GM18519 (cell line): ENCODE measurements at regions not wholly inside any gene's neighbourhood (a gene's known extent, or its start where the extent isn't known, plus 50 kb on each side); places are given as distances from the start of the nearest gene placed in this dataset.

ENCODE experiments used
- ATAC-seq: cut with Tn5 transposase; IDR thresholded peaks from one replicate; pipeline ENCODE4 v1.9.1; 2021; ENCODE audit warnings: mild to moderate bottlenecking, moderate library complexity; ENCODE audit not compliant: unreplicated experiment, low FRiP score

- no peak for ATAC-seq
Observed at GRCh38 chr2:183605440-183605839, 481.2 kb downstream of the NUP35 start.

- no peak for ATAC-seq
Observed at GRCh38 chr2:183606022-183606717, 481.9 kb downstream of the NUP35 start.

DNA sequence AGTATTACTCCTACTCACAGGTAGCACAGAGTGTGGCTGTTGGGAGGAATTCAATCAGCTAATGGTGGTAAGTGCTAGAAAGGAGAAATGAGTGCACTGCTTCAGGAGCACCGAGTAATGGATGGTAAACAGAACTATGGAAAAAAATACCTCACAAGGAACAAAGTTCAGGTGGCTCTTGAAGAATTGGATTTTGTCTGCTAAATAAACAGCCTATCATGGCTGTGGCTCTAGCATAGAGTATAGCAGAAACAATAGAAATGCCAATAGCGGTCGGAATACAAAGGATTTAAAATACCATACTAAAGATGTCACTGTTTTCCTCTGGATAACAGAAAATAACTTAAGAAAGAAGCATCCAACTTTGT is 482.5 kb downstream of the NUP35 start:
- ATAC-seq: no peak

DNA sequence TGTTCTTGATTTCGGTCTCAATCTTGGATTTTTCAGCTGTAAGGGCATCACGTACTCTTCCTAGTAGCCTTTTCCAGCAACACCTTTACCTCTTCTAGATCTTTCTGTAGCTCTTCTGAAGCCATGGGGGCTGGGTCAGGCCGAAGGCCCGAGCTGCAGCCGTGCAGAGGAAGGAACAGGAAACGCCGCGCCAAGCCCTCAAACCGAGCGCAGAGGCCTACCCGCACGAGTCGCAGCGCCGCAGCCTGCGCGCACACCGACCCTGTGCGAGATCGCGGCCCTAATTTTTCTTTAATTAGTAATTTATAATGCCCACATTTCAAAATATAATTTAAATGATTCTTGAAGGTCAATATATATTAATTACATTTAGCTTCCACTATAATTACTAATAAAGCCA is 483.8 kb downstream of the NUP35 start:
- ATAC-seq: no peak

- no peak for ATAC-seq
Observed at GRCh38 chr2:183608747-183609146, 484.5 kb downstream of the NUP35 start.

- ATAC-seq: no peak
Observed at GRCh38 chr2:183610724-183611123, 486.5 kb downstream of the NUP35 start.

GRCh38 chr2:183614799-183615435 is 490.7 kb downstream of the NUP35 start:
- ATAC-seq: no peak

- ATAC-seq: no peak
Observed at GRCh38 chr2:183623227-183623626, 499.0 kb downstream of the NUP35 start.

- ATAC-seq: no peak
Observed at GRCh38 chr2:183630964-183631363, 506.7 kb downstream of the NUP35 start.

- no peak for ATAC-seq
Observed at GRCh38 chr2:183656121-183656520, 531.9 kb downstream of the NUP35 start.

DNA sequence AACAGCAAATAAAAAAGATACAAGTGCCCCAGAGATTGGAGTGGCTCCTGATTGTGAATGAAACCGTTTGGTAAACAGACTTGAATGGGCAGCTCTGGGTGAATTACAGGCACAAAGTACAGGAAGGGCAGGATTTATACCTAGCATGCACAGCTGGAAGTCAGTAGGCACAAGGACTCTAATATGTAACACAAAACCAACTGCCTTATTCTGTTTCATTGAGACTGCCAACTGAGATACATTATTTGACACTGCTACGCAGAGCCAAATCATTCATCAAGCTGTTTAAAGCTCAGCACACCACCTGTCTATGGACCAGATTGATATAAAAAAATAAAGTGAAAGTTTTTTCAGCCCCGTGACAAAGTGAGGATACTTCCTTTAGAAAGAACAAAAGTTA is 541.2 kb downstream of the NUP35 start:
- no peak for ATAC-seq

DNA sequence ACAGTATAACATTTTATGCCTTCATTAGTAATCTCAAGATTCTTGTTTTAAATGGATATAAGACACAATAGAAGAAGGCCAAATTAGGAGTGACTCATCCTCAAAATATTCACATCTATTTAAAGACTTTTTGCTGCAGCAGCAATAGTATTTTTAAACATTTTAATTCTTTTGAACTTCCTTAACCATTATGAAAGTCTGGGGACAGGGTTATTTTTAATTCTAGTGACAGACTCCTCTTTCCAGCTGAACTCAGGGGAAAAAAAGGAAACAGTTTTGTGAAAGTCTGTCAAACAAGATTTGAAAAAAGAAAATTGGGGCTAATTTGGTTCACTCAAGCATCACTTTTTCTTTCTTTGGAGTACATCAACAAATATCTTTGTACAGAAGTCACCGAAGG is 541.8 kb downstream of the NUP35 start:
- no peak for ATAC-seq

DNA sequence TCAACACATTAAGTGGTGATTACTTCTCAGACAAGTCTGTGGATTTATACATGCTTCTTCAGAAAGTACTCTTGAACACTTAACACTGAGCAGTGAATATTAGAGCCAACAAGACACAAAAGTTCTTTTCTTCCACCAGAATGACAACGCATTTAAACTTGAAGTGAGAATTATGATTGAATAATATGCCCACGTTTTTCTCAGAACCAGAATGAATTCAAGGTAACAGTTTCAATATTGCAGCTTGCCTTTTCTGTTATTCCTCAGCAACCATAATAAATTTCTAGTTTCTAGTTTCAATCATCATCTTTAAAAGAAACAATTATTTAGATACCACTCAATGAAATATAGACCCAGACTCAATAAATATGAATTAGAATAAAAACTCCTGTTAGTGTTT is 547.0 kb downstream of the NUP35 start:
- ATAC-seq: no peak

GRCh38 chr2:183678908-183679307 is 554.7 kb downstream of the NUP35 start:
- no peak for ATAC-seq

DNA sequence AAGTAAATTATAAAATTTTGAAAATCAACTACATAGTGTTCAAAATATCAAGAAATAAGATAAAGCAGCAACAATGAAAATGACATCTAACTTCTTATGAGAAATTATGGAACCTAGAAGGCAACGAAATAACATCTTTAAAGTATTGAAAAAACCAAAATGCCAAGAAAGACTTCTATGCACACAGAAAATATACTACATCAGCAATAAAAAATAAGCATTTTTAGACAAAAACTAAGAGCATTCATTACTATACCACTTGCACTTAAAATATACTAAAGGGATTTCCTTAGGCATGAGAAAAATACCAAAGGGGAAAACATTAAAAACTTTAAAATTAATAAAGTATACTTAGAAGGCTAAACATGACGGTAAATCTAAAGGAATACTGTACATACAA is 556.3 kb downstream of the NUP35 start:
- ATAC-seq: no peak

- ATAC-seq: no peak
Observed at GRCh38 chr2:183684686-183685085, 560.4 kb downstream of the NUP35 start.

DNA sequence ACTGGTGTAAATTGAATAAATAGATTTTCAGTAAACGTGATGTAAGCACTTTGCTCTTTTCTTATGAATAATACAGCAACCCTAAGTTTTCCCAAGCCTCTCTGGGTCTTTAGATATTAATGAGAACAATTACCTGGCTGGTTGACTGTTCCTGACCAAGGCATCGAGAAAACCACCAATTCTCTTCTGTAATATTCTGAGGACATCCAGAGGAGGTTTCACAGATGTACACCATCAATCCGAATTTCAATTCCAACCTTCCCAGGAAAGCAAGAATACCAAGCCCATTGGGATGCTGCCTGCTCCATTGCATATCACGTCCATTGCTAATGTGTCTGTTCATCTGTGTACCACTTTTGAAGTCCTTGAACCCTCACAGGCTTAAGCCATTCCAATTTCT is 571.8 kb downstream of the NUP35 start:
- no peak for ATAC-seq

- no peak for ATAC-seq
Observed at GRCh38 chr2:183709829-183710228, 585.6 kb downstream of the NUP35 start.

DNA sequence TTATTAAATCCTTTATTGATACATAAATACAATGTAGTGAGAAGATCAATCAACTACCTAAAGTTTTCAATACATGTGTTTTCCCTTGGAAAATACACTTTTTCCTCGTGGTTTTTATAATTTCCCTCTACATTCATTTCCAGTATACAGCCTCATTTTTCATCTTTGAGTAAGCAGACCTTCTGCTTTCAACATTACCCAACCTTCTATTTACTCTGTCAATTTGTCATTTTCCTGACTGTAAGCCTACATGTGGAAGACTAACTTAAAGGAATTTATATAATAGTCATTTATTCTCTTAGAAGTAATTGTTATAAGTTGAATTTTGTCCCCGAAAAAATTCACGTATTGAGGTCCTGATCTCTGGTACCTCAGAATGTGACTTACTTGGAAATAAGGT is 594.0 kb downstream of the NUP35 start:
- no peak for ATAC-seq

- no peak for ATAC-seq
Observed at GRCh38 chr2:183723278-183723677, 599.0 kb downstream of the NUP35 start.

- ATAC-seq: no peak
Observed at GRCh38 chr2:183729380-183729779, 605.1 kb downstream of the NUP35 start.

GRCh38 chr2:183740241-183740640 is 616.0 kb downstream of the NUP35 start:
- no peak for ATAC-seq
